Mesenchymal stem cell (in vitro differentiated cells and primary cell): ENCODE measurements at regions not wholly inside any gene's neighbourhood (a gene's known extent, or its start where the extent isn't known, plus 50 kb on each side); places are given as distances from the start of the nearest gene placed in this dataset.

ENCODE experiments used
- DNase-seq: peaks from one replicate; pipeline ENCODE4 v3.0.0-alpha.2; 2013
- H2AFZ ChIP-seq: one replicate; pipeline ENCODE4 v1.6.1; 2013; ENCODE audit warnings: low read depth, mild to moderate bottlenecking, control low read depth, inconsistent platforms, low read length, moderate library complexity
- H2AK5ac ChIP-seq: 2 replicates; pipeline ENCODE4 v1.6.1; 2013; ENCODE audit warnings: low read length, moderate library complexity, mild to moderate bottlenecking, inconsistent platforms; ENCODE audit not compliant: severe bottlenecking
- H2BK120ac ChIP-seq: one replicate; pipeline ENCODE4 v1.6.1; 2013; ENCODE audit warnings: low read depth, mild to moderate bottlenecking, inconsistent platforms, low read length, moderate library complexity
- H2BK12ac ChIP-seq, 2 experiments: one replicate each; pipeline ENCODE4 v1.6.1; 2013; ENCODE audit warnings: inconsistent platforms in 2 of 2, low read length in 2 of 2, mild to moderate bottlenecking in 2 of 2, moderate library complexity in 2 of 2, control low read depth in 1 of 2
- H2BK15ac ChIP-seq: one replicate; pipeline ENCODE4 v1.6.1; 2013; ENCODE audit warnings: mild to moderate bottlenecking, low read depth, inconsistent platforms; ENCODE audit not compliant: poor library complexity, severe bottlenecking
- H2BK5ac ChIP-seq: 2 replicates; pipeline ENCODE4 v1.6.1; 2013; ENCODE audit warnings: low read depth, mild to moderate bottlenecking, low read length, control low read depth, inconsistent platforms; ENCODE audit not compliant: poor library complexity, severe bottlenecking
- H3K14ac ChIP-seq, 2 experiments: one replicate each; pipeline ENCODE4 v1.6.1; 2013; ENCODE audit warnings: inconsistent platforms in 2 of 2, low read length in 2 of 2, control low read depth in 1 of 2, mild to moderate bottlenecking in 1 of 2, moderate library complexity in 1 of 2
- H3K18ac ChIP-seq, 2 experiments: one replicate each; pipeline ENCODE4 v1.6.1; 2013; ENCODE audit warnings: inconsistent platforms in 2 of 2, low read length in 2 of 2, control low read depth in 1 of 2, low read depth in 1 of 2, mild to moderate bottlenecking in 1 of 2
- H3K23ac ChIP-seq, 2 experiments: one replicate each; pipeline ENCODE4 v1.6.1; 2013; ENCODE audit warnings: inconsistent platforms in 2 of 2, low read length in 2 of 2, mild to moderate bottlenecking in 2 of 2, moderate library complexity in 2 of 2, control low read depth in 1 of 2
- H3K27ac ChIP-seq: 2 replicates; pipeline ENCODE4 v1.5.1; 2013; ENCODE audit warnings: mild to moderate bottlenecking, moderate library complexity, low read length, control low read depth, inconsistent platforms; ENCODE audit not compliant: poor library complexity, severe bottlenecking
- H3K27me3 ChIP-seq, 2 experiments: 2 replicates each; pipeline versions ENCODE4 v1.6.1 to v1.7.0; 2013; ENCODE audit warnings: low read length in 2 of 2, mild to moderate bottlenecking in 2 of 2, moderate library complexity in 2 of 2, control low read depth in 1 of 2, inconsistent platforms in 1 of 2; ENCODE audit not compliant: control insufficient read depth in 1 of 2, insufficient read depth in 1 of 2
- H3K36me3 ChIP-seq, 2 experiments: 2 replicates each; pipeline versions ENCODE4 v1.6.1 to v1.7.0; 2013; ENCODE audit warnings: low read length in 2 of 2, control low read depth in 1 of 2, inconsistent platforms in 1 of 2, low read depth in 1 of 2, mild to moderate bottlenecking in 1 of 2; ENCODE audit not compliant: insufficient read depth in 2 of 2, control insufficient read depth in 1 of 2
- H3K4ac ChIP-seq, 2 experiments: one replicate each; pipeline ENCODE4 v1.6.1; 2013; ENCODE audit warnings: inconsistent platforms in 2 of 2, low read length in 2 of 2, mild to moderate bottlenecking in 2 of 2, moderate library complexity in 2 of 2, control low read depth in 1 of 2, low read depth in 1 of 2
- H3K4me1 ChIP-seq: 2 replicates; pipeline ENCODE4 v1.6.1; 2013; ENCODE audit warnings: low read depth, low read length, control low read depth; ENCODE audit not compliant: control insufficient read depth, insufficient read depth
- H3K4me2 ChIP-seq: 2 replicates; pipeline ENCODE4 v1.6.1; 2013; ENCODE audit warnings: low read length, mild to moderate bottlenecking, inconsistent platforms; ENCODE audit not compliant: poor library complexity, severe bottlenecking
- H3K4me3 ChIP-seq, 2 experiments: 2 replicates each; pipeline versions ENCODE4 v1.5.1 to v1.7.0; 2013; ENCODE audit warnings: low read length in 2 of 2, mild to moderate bottlenecking in 2 of 2, control low read depth in 1 of 2, low read depth in 1 of 2; ENCODE audit not compliant: insufficient read depth in 1 of 2
- H3K79me1 ChIP-seq: replicated peaks from 2 replicates; pipeline ENCODE4 v1.6.1; 2013; ENCODE audit warnings: mild to moderate bottlenecking, control low read depth, low read length, inconsistent platforms; ENCODE audit not compliant: poor library complexity, severe bottlenecking
- H3K9ac ChIP-seq: 2 replicates; pipeline ENCODE4 v1.7.0; 2013; ENCODE audit warnings: mild to moderate bottlenecking, low read length, moderate library complexity
- H3K9me3 ChIP-seq: 2 replicates; pipeline ENCODE4 v1.7.0; 2013; ENCODE audit warnings: mild to moderate bottlenecking, low read length; ENCODE audit not compliant: control insufficient read depth
- H4K8ac ChIP-seq: one replicate; pipeline ENCODE4 v1.6.1; 2013; ENCODE audit warnings: inconsistent platforms, mild to moderate bottlenecking, low read length, moderate library complexity
- H4K91ac ChIP-seq: one replicate; pipeline ENCODE4 v1.6.1; 2013; ENCODE audit warnings: mild to moderate bottlenecking, low read length, inconsistent platforms
- WGBS: methylation state at CpG from one replicate; pipeline ENCODE4 v1.1.7; 2013; ENCODE audit warnings: mixed read lengths; 5-methylcytosine and 5-hydroxymethylcytosine counted together

DNA sequence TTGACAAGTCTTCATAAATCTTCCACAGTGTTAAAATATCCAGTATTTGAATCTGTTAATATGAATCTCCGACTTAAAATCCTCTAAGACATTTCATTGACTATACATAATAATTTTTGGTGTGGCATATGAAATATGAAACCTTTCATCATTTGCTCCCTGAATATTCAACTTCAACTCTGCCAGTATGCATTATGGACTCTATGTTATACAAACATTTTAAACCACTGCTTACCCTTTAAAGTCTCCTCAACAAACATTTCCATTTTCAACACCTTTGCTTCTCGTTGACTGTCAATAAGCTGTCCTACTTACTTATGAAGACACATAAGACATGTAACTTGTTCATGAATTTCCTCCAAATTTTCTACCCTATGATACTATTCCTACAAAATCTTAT, 579.4 kb upstream of the SLITRK6 start:
- H2BK5ac ChIP-seq, result no peak overlapping the region
- H3K23ac ChIP-seq, result no peak overlapping the region
- H3K79me1 ChIP-seq, result no peaks in the 10 kb centered on the region
- H3K9ac ChIP-seq, result no peak overlapping the region
- H3K4me2 ChIP-seq, result no peak overlapping the region
- no peak overlapping the region for H3K27ac ChIP-seq
- 75% methylated on average over 2 of the region's 2 CpGs for WGBS
- no peak overlapping the region for H2BK120ac ChIP-seq
- H3K4ac ChIP-seq, result no peak overlapping the region
- H3K36me3 ChIP-seq, result no peaks in the 10 kb centered on the region
- no peaks in the 10 kb centered on the region for H3K27me3 ChIP-seq
- H3K14ac ChIP-seq, result no peak overlapping the region
- H4K8ac ChIP-seq, result no peak overlapping the region
- H3K9me3 ChIP-seq, result no peaks in the 10 kb centered on the region
- H3K18ac ChIP-seq, result no peak overlapping the region
- no peak overlapping the region for H2AFZ ChIP-seq
- no peak overlapping the region for H2BK15ac ChIP-seq
- H2AK5ac ChIP-seq, result no peak overlapping the region
- H2BK12ac ChIP-seq, result no peak overlapping the region
- DNase-seq, result no peak
- no peaks in the 10 kb centered on the region for H3K4me1 ChIP-seq
- H3K4me3 ChIP-seq, result no peak overlapping the region
- no peak overlapping the region for H4K91ac ChIP-seq

DNA sequence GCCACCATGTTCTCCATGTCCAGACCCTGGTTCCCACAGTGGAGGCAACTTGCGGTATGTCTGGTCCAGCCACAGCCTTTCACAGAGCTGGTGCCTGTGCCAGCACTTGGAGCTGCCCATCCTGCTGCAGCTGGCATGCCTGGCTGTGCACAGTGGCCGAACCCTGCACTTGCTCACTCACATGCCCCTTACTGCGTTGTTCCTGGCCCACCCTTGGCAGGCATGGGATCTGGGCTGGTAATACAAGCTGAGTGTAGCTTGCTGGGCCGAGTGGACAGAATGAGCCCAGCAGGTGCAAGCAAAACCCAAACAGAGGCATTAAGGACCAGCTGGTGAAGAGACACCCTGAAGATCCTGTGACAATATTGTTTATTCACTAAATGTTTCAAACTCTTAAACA, 583.9 kb upstream of the SLITRK6 start:
- Histone ChIP-seq H3K14ac (no peak overlapping the region), H3K18ac (no peak overlapping the region), H2BK12ac (no peak overlapping the region), H3K4ac (no peak overlapping the region), H2BK120ac (no peak overlapping the region), H3K27me3 (no peaks in the 10 kb centered on the region), H2BK5ac (no peak overlapping the region), H3K4me1 (no peaks in the 10 kb centered on the region), H4K91ac (no peak overlapping the region), H2BK15ac (no peak overlapping the region), H4K8ac (no peak overlapping the region), H3K9ac (no peak overlapping the region), H3K23ac (no peak overlapping the region), H3K79me1 (no peaks in the 10 kb centered on the region), H2AFZ (no peak overlapping the region), H3K27ac (no peak overlapping the region), H3K9me3 (no peaks in the 10 kb centered on the region), H3K4me2 (no peak overlapping the region), H2AK5ac (no peak overlapping the region), H3K36me3 (no peaks in the 10 kb centered on the region), H3K4me3 (no peak overlapping the region)
- WGBS, result 94% methylated on average over 4 of the region's 4 CpGs
- no peak for DNase-seq

DNA sequence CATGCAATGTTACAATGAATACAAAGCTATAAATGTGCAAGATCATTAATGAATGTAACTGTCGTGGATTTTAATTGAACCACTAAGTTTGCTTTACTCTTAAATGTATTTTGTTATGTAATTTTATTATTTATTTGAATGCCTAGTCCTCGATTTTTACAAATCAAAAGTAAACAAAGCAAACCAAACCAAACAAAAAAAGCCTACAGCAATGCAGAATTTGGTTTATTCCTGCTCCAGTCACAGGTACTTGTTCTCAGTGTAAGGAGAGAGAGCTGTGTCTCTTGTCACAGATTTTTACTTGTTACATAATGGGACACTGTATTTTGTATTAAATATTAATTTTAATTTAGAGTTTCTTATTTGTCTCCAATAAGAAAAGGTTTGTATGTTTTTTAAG, 584.3 kb upstream of the SLITRK6 start:
- Histone ChIP-seq H2AK5ac (no peak overlapping the region), H3K27me3 (no peaks in the 10 kb centered on the region), H3K9me3 (no peaks in the 10 kb centered on the region), H3K18ac (no peak overlapping the region), H3K9ac (no peak overlapping the region), H2BK12ac (no peak overlapping the region), H3K23ac (no peak overlapping the region), H2BK5ac (no peak overlapping the region), H4K8ac (no peak overlapping the region), H3K4ac (no peak overlapping the region), H2BK15ac (no peak overlapping the region), H4K91ac (no peak overlapping the region), H3K4me1 (no peaks in the 10 kb centered on the region), H3K4me2 (no peak overlapping the region), H3K27ac (no peak overlapping the region), H3K14ac (no peak overlapping the region), H2BK120ac (no peak overlapping the region), H3K4me3 (no peak overlapping the region), H3K79me1 (no peaks in the 10 kb centered on the region), H3K36me3 (no peaks in the 10 kb centered on the region), H2AFZ (no peak overlapping the region)
- WGBS, result no CpG with 5 or more reads among the region's 2 CpGs
- DNase-seq, result no peak

DNA sequence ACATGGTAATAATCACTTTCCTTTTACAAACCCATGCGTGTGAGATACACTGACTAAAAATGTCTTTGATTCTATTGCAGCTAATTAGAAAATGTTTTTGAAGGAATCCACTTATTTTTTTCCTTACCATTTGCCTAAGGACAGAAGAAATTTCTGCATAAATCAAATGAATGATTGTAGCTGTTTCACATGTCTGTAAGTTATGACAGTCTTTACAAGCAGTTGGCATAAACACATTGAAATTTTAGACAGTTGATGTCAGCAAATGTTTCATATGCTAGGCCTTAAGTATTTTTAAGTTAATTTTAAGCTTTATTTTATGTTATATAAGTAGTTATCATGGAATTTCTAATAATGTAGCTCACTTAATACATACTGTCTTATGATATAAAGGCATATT, 598.4 kb upstream of the SLITRK6 start:
- no peak overlapping the region for H3K23ac ChIP-seq
- H2AFZ ChIP-seq, result no peak overlapping the region
- no peaks in the 10 kb centered on the region for H3K27me3 ChIP-seq
- H3K9me3 ChIP-seq, result no peaks in the 10 kb centered on the region
- H3K79me1 ChIP-seq, result no peaks in the 10 kb centered on the region
- no peak overlapping the region for H4K8ac ChIP-seq
- no peaks in the 10 kb centered on the region for H3K4me1 ChIP-seq
- H3K14ac ChIP-seq, result no peak overlapping the region
- H2BK12ac ChIP-seq, result no peak overlapping the region
- no peak overlapping the region for H2AK5ac ChIP-seq
- H3K4ac ChIP-seq, result no peak overlapping the region
- DNase-seq, result no peak
- H3K9ac ChIP-seq, result no peak overlapping the region
- H3K27ac ChIP-seq, result no peak overlapping the region
- H3K18ac ChIP-seq, result no peak overlapping the region
- H2BK15ac ChIP-seq, result no peak overlapping the region
- H3K36me3 ChIP-seq, result no peaks in the 10 kb centered on the region
- no CpG with 5 or more reads among the region's 1 CpG for WGBS
- no peak overlapping the region for H2BK5ac ChIP-seq
- H2BK120ac ChIP-seq, result no peak overlapping the region
- H4K91ac ChIP-seq, result no peak overlapping the region
- H3K4me2 ChIP-seq, result no peak overlapping the region
- no peak overlapping the region for H3K4me3 ChIP-seq
